Ovary (tissue), 7 donors: ENCODE measurements at regions not wholly inside any gene's neighbourhood (a gene's known extent, or its start where the extent isn't known, plus 50 kb on each side); places are given as distances from the start of the nearest gene placed in this dataset.
"Not testable (repeated sequence)": the region's sequence is repeated elsewhere in the genome, so short reads cannot be mapped to it uniquely, and the experiment has no call there.

ENCODE experiments used
- DNase-seq, 5 donors: peaks; one replicate each; pipeline ENCODE4 v3.0.0-alpha.2; 2019 to 2020
- H3K27ac ChIP-seq, 2 donors: fragments of 200-600 bp; one replicate each; pipeline versions ENCODE4 v1.5.1 to v1.8.0; 2019 to 2022
- H3K27me3 ChIP-seq: fragments of 200-600 bp; one replicate; pipeline ENCODE4 v1.8.0; 2022
- H3K36me3 ChIP-seq: fragments of 200-600 bp; sonication (generic); one replicate; pipeline ENCODE4 v1.5.1; 2019
- H3K4me1 ChIP-seq: one replicate; pipeline ENCODE4 v1.8.1; 2013; ENCODE audit warnings: mild to moderate bottlenecking, moderate library complexity; ENCODE audit not compliant: insufficient read depth
- H3K4me3 ChIP-seq: fragments of 200-600 bp; sonication (generic); one replicate; pipeline ENCODE4 v1.5.1; 2017
- H3K9me3 ChIP-seq, 2 donors: fragments of 200-600 bp in 1 of 2; sonication (generic) in 1 of 2; one replicate each; pipeline versions ENCODE4 v1.5.1 to v1.8.1; 2013 to 2019; ENCODE audit warnings: mild to moderate bottlenecking in 1 of 2, moderate library complexity in 1 of 2
- EP300 ChIP-seq: sonication (generic); formaldehyde crosslinking; IDR thresholded peaks from one replicate; pipeline ENCODE4 v1.6.1; 2017; ENCODE audit warnings: antibody characterized with exemption
- POLR2A ChIP-seq: fragments of 450-650 bp; IDR thresholded peaks from one replicate; pipeline ENCODE4 v1.6.1; 2017; ENCODE audit warnings: antibody characterized with exemption, mild to moderate bottlenecking, moderate library complexity
- WGBS, 3 donors: extraction: QIAGEN DNeasy Blood & Tissue Kit in 1 of 3; methylation state at CpG; one replicate each; pipeline versions ENCODE4 v1.1.5 to v1.1.7; 2013 to 2017; 5-methylcytosine and 5-hydroxymethylcytosine counted together
- intact Hi-C, 4 donors: fragments of 100-400 bp; cut with DNase I; formaldehyde crosslinking; loops; one replicate each; pipeline versions ENCODE4 v1.11.0 to v1.15.1; 2022 to 2023
- TF ChIP-seq, protein P1 (sequence below), 3 donors: fragments of 450-650 bp in 2 of 3; fragments of 200-600 bp in 1 of 3; IDR thresholded peaks; one replicate each; pipeline versions ENCODE4 v1.5.1 to v1.8.0; 2016 to 2022; ENCODE audit warnings: antibody characterized with exemption in 3 of 3, mild to moderate bottlenecking in 1 of 3
- donor health status: DM: no; HTN: no; CAD: no; lungs with moderate emphysema.
- donor health status: DM: no; HTN: no; CAD: no.
- donor health status: Bipolar disorder and iron deficiency.
- donor health status: DM: no; HTN: no; CAD: no.
- donor health status: DM: yes; HTN: yes; CAD: no.

DNA sequence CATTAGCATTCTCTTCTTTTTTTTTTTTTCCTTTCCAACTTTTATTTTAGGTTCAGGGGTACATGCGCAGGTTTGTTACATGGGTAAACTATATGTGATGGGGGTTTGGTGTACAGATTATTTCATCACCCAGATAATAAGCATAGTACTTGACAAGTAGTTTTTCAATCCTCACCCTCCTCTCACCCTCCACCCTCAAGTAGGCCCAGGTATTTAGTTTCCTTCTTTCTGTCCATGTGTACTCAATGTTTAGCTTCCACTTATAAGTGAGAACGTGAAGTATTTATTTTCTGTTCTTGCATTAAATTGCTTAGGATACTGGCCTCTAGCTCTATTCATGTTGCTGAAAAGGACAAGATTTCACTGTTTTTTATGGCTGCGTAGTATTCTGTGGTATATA is 140.8 kb upstream of the PGRMC2 start:
- Histone ChIP-seq H3K36me3 (no peaks in the 10 kb centered on the region), H3K27ac (no peak overlapping the region), H3K4me3 (no peak overlapping the region), H3K9me3 (no peaks in the 10 kb centered on the region), H3K4me1 (peaks cover 5% of the 10 kb centered on the region), H3K27me3 (no peaks in the 10 kb centered on the region)
- 93 to 96% (median 95%) methylated on average over 3 of the region's 3 CpGs for WGBS, 3 donors
- no peak for DNase-seq
- intact Hi-C loops = no loop called here
- no peak for TF ChIP-seq EP300

DNA sequence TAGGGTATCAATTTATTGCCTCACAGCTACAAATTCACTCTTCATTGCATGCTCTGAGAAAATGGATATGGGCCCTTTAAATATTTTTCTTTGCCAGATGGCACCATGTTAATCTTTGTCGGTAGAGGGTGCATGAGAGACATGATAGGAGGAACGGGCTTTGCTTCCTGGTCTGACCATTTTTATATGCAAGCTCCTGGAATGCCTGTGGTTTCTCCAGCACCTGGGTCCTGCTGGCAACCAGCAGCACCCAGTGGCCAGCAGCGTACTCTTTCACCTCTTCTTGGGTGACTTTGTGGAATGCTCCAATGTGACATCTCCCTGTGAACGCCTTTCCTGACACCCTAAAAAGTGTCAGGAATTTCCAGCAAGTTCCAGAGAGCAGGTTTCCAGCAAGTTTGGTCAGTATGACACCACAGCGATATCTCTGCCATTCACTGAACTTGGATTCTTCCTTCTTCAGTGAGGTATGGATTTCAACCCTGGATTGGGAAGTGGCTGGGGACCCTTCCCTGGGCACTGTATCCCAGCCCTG is 140.3 kb upstream of the PGRMC2 start:
- WGBS, 3 donors = 47 to 60% (median 51%) methylated on average over 5 of the region's 5 CpGs
- H3K4me3 ChIP-seq = no peak overlapping the region

DNA sequence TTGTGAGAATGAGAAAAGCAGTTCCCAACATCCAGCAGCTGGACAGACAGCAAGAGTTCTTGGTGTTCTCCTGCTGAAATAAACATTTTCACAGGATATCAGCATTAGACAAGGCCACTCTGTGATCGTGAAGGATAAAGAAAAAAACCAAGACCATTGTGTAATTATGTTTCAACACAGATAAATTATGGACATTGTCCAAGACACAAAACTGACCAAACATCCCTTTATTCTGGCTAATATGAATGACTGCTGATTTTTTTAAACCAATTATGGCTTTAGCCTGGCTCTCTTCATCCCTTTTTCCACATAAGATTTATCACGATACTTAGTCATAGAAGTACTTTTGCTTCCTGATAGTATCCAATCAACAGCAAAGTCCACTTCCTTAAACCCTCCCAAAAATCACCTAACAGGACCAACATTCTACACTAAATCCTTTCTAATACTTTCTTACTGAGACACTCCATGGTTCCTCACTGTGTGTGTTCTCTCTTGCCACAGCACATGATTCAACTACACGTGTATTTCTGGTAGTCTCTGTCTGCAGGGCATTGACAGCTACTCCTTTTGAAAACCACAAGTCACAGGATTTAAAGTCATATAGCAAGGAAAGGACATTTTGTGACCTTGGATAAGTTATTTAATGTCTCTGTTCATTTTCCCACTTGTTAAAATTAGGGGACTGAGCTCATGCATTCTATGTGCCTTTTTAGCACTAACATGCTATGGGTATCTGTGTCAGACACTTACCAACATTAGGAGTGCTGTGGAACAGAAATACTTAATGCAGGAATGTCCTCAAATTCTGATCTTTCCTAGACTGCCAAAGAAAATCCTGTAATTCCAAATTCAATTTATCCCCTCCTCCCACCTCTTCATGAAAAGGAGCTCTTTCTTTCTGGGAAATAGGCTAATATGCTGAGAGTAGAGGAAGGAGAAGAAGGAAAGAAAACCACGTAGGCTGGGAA is 137.2 kb upstream of the PGRMC2 start:
- TF ChIP-seq EP300 (no peak), POLR2A (no peak)
- Histone ChIP-seq H3K4me1 (peaks cover 5% of the 10 kb centered on the region), H3K36me3 (no peaks in the 10 kb centered on the region), H3K27me3 (no peaks in the 10 kb centered on the region), H3K9me3 (no peaks in the 10 kb centered on the region), H3K4me3 (no peak overlapping the region), H3K27ac (no peak overlapping the region)
- intact Hi-C loops = no loop called here
- 36 to 42% (median 42%) methylated on average over 4 of the region's 4 CpGs for WGBS, 3 donors
- DNase-seq = no peak

More for the DNA sequence above, 140.3 kb upstream of the PGRMC2 start:
- H3K27me3 ChIP-seq = no peaks in the 10 kb centered on the region
- no peak for DNase-seq
- no peaks in the 10 kb centered on the region for H3K9me3 ChIP-seq
- H3K27ac ChIP-seq = no peak overlapping the region
- TF ChIP-seq EP300 = no peak
- TF ChIP-seq POLR2A = no peak
- TF ChIP-seq, protein P1, sequence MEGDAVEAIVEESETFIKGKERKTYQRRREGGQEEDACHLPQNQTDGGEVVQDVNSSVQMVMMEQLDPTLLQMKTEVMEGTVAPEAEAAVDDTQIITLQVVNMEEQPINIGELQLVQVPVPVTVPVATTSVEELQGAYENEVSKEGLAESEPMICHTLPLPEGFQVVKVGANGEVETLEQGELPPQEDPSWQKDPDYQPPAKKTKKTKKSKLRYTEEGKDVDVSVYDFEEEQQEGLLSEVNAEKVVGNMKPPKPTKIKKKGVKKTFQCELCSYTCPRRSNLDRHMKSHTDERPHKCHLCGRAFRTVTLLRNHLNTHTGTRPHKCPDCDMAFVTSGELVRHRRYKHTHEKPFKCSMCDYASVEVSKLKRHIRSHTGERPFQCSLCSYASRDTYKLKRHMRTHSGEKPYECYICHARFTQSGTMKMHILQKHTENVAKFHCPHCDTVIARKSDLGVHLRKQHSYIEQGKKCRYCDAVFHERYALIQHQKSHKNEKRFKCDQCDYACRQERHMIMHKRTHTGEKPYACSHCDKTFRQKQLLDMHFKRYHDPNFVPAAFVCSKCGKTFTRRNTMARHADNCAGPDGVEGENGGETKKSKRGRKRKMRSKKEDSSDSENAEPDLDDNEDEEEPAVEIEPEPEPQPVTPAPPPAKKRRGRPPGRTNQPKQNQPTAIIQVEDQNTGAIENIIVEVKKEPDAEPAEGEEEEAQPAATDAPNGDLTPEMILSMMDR (IDR thresholded peaks at IDR 0.05) = no peak
- H3K4me1 ChIP-seq = peaks cover 5% of the 10 kb centered on the region
- no peaks in the 10 kb centered on the region for H3K36me3 ChIP-seq
- intact Hi-C loops = no loop called here

DNA sequence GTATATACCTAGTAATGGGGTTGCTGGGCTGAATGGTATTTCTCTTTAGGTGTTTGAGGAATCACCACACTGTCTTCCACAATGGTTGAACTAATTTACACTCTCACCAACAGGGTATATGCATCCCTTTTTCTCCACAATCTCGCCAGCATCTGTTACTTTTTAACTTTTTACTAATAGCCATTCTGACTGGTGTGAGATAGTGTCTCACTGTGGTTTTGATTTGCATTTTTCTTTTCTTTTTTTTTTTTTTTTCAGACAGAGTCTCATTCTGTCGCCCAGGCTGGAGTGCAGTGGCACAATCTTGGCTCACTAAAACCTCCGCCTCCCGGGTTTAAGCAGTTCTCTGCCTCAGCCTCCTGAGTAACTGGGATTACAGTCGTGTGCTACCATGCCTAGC is 134.7 kb upstream of the PGRMC2 start:
- H3K27me3 ChIP-seq, H3K27ac ChIP-seq, H3K36me3 ChIP-seq, DNase-seq, intact Hi-C loops, H3K4me3 ChIP-seq, H3K4me1 ChIP-seq, H3K9me3 ChIP-seq: not testable (repeated sequence)
- 94 to 95% (median 95%) methylated on average over 5 of the region's 5 CpGs for WGBS, 3 donors

DNA sequence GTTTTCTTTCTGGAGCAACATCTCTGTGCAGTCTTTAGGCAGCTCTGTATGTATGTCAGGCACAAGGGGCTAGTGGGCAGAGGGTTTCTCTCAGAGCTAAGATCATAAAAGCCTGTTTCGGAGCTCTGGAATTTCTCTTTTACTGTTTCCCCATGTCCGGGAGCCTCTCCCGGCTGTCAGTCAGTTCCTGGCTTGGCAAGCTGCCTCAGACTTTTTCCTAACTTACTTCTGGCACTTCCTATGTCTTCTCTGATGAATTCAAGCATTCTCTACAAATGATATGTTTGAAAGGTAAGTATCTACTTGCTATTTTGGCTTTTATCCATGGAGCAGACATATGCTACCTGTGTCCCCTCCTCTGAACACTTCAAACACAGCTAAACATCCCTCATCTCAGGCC is 129.3 kb upstream of the PGRMC2 start:
- H3K27me3 ChIP-seq = no peaks in the 10 kb centered on the region
- intact Hi-C loops = loop anchor here in 1 of 4 donors (5.0 kb wide), 1 partner anchor 1345 kb away; no protein-coding TSS in a partner anchor
- 49 to 59% (median 54%) methylated on average over 3 of the region's 3 CpGs for WGBS, 3 donors

More for the DNA sequence above, 129.3 kb upstream of the PGRMC2 start:
- Histone ChIP-seq H3K27ac (no peak overlapping the region), H3K4me1 (no peaks in the 10 kb centered on the region), H3K9me3 (no peaks in the 10 kb centered on the region), H3K4me3 (no peak overlapping the region), H3K36me3 (no peaks in the 10 kb centered on the region)
- no peak for DNase-seq
- no peak for TF ChIP-seq POLR2A
- TF ChIP-seq, protein P1 (IDR thresholded peaks at IDR 0.05) = no peak
- TF ChIP-seq EP300 = no peak
